ENCODE measurements at regions not wholly inside any gene's neighbourhood (a gene's known extent, or its start where the extent isn't known, plus 50 kb on each side); places are given as distances from the start of the nearest gene placed in this dataset.

GRCh38 chrX:125681058-125681457, 361.4 kb downstream of the TEX13C start:
- TF ChIP-seq CTCF (IDR thresholded peaks at IDR 0.05) (no peak), POLR2AphosphoS5 (IDR thresholded peaks at IDR 0.05) (no peak), POLR2A (IDR thresholded peaks at IDR 0.05) (no peak)
